ENCODE measurements at regions not wholly inside any gene's neighbourhood (a gene's known extent, or its start where the extent isn't known, plus 50 kb on each side); places are given as distances from the start of the nearest gene placed in this dataset.
"Not testable (repeated sequence)": the region's sequence is repeated elsewhere in the genome, so short reads cannot be mapped to it uniquely, and the experiment has no call there.

DNA sequence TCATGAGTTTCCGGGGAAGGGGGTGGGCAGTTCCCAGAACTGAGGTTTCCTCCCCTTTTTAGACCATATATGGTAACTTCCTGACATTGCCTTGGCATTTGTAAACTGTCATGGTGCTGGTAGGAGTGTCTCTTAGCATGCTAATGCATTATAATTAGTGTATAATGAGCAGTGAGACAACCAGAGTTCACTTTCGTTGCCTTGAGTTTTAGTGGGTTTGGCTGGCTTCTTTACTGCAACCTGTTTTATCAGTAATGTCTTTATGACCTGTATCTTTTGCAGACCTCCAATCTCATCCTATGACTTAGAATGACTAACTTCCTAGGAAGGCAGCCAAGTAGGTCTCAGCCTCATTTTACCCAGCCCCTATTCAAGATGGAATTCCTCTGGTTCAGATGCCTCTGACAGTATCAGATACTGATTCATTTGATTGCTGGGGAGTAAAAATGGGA is 447.3 kb downstream of the XIRP2 start:
- no peak for DNase-seq

DNA sequence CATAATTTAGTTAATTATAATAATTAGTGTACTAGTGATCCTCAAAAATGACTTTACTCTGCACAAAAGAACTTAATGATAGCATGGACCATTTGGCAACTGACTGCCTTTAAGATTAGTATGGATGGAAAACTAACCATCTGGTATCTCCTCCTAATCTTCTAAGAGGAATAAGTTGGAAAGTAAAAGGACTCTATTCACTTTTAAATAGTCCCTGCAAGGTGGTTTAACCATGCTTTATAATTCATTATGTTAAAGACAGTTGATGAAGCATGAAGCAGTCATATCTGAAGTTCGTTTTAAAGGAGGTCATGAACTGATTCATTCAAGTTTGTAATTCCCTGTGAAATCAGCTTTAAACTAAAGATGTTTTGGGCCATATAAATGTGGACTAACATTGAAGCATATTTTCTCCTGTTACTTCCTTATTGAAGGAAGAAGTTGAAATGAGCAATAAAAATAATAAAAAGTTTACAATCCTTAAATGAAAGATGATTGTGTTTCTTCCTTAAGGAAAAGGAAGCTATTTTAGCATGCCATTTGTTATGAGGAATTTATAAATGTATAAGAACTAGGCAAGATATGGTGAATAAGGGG is 446.0 kb downstream of the XIRP2 start:
- DNase-seq, result no peak

GRCh38 chr2:167333245-167333644 is 445.0 kb downstream of the XIRP2 start:
- DNase-seq, result no peak

DNA sequence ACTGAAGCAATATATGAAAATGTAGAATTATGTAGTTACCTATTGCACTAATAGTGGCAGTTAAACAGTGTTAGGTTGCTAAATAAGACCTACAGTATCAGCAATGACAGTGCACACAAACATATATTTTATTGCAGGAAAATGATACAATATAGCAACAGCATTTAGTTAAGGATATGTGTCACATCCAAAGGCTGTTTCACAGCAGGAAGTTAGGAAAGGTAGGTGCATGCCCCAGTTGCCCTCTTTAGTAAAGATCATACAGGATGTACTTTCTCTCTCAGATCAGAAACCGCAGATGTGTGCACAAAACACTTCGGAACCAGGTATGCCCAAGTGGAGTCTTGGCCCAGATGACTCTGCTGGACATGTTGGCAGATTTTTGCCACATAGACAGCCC is 444.1 kb downstream of the XIRP2 start:
- no peak for DNase-seq

GRCh38 chr2:167331636-167332232 is 443.5 kb downstream of the XIRP2 start:
- no peak for DNase-seq

GRCh38 chr2:167328808-167329207 is 440.5 kb downstream of the XIRP2 start:
- not testable (repeated sequence) for DNase-seq

- no peak for DNase-seq
These were observed 434.5 kb downstream of the XIRP2 start for GRCh38 chr2:167322795-167323194.

DNA sequence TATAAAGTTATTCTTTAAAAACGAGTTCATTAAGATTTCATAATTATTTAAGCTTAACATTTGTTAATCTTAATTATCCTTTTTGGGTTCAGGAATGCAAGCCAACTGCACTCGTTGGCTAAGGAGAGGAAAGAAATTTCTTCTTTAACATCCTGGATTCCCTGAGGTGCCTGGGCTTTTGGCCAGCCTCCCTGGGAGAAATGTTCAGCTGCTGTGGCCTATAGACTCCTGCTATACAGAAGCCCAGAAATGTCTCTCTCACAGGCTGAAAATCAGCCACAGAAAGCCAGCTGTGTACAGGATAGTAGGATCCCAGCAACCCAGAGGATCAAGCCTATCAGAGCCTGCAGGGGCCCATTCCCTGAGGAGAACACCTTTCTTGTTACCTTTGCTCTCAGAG is 430.3 kb downstream of the XIRP2 start:
- DNase-seq, result no peak

- DNase-seq, result no peak
These were observed 422.2 kb downstream of the XIRP2 start for GRCh38 chr2:167310442-167310841.
